ENCODE measurements at regions not wholly inside any gene's neighbourhood (a gene's known extent, or its start where the extent isn't known, plus 50 kb on each side); places are given as distances from the start of the nearest gene placed in this dataset.

DNA sequence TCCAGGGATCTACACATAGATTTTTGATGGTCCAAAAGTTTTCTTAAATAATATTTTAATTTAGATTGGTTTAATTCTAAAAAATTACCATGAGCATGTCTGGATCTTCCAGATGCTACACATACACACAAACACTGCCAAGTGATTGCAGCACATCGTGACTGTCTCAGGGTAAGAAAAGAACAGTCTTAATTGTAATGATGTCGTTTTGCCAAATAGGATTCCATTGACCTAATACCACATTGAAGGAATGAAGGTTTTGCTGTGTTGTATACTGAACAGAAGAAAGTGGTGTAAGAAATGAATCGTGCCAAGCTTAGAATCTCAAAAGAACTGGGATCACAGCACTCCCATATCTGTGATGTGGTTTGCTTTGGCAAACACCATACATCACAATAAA, 633.3 kb upstream of the CAMK1G start:
- Mint-ChIP-seq H3K9me3 (peaks cover 5% of the 10 kb centered on the region; the same call in 2 of the 3 replicates), H3K27ac (no peak overlapping the region), H3K27me3 (ENCODE audit: insufficient read depth, low read depth, poor library complexity) (peaks cover 3% of the 10 kb centered on the region), H3K36me3 (ENCODE audit: low read depth) (no peaks in the 10 kb centered on the region), H3K4me1 (no peaks in the 10 kb centered on the region; the same call in 2 of the 3 replicates), H3K4me3 (no peak overlapping the region)
- no peak overlapping the region for H2AFZ ChIP-seq
- no peak for DNase-seq (ENCODE audit: low spot score)
- peaks cover 3% of the 10 kb centered on the region; the same call in 1 of the 2 replicates for H3K36me3 ChIP-seq (ENCODE audit: insufficient read depth)
- H3K4me3 ChIP-seq = no peak overlapping the region
- no peak overlapping the region for H3K27ac ChIP-seq (ENCODE audit: low read depth)
- H3K4me1 ChIP-seq (ENCODE audit: insufficient read depth) = no peaks in the 10 kb centered on the region
- no peak for ATAC-seq
- H4K20me1 ChIP-seq (replicated peaks; ENCODE audit: insufficient read depth) = no peaks in the 10 kb centered on the region
- no peaks in the 10 kb centered on the region for H3K79me2 ChIP-seq (replicated peaks; ENCODE audit: insufficient read depth)
- H3K4me2 ChIP-seq = no peak overlapping the region
- TF ChIP-seq JUNB (IDR thresholded peaks at IDR 0.05; ENCODE audit: unreplicated experiment) (no peak), EZH2 (IDR thresholded peaks at IDR 0.05; ENCODE audit: low read depth, unreplicated experiment) (no peak), NANOG (IDR thresholded peaks at IDR 0.05; ENCODE audit: borderline replicate concordance) (no peak), EZH2phosphoT487 (IDR thresholded peaks at IDR 0.05; ENCODE audit: unreplicated experiment) (no peak)
- TF ChIP-seq, protein P1, sequence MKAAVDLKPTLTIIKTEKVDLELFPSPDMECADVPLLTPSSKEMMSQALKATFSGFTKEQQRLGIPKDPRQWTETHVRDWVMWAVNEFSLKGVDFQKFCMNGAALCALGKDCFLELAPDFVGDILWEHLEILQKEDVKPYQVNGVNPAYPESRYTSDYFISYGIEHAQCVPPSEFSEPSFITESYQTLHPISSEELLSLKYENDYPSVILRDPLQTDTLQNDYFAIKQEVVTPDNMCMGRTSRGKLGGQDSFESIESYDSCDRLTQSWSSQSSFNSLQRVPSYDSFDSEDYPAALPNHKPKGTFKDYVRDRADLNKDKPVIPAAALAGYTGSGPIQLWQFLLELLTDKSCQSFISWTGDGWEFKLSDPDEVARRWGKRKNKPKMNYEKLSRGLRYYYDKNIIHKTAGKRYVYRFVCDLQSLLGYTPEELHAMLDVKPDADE (IDR thresholded peaks at IDR 0.05) = no peak
- TF ChIP-seq, protein P2, sequence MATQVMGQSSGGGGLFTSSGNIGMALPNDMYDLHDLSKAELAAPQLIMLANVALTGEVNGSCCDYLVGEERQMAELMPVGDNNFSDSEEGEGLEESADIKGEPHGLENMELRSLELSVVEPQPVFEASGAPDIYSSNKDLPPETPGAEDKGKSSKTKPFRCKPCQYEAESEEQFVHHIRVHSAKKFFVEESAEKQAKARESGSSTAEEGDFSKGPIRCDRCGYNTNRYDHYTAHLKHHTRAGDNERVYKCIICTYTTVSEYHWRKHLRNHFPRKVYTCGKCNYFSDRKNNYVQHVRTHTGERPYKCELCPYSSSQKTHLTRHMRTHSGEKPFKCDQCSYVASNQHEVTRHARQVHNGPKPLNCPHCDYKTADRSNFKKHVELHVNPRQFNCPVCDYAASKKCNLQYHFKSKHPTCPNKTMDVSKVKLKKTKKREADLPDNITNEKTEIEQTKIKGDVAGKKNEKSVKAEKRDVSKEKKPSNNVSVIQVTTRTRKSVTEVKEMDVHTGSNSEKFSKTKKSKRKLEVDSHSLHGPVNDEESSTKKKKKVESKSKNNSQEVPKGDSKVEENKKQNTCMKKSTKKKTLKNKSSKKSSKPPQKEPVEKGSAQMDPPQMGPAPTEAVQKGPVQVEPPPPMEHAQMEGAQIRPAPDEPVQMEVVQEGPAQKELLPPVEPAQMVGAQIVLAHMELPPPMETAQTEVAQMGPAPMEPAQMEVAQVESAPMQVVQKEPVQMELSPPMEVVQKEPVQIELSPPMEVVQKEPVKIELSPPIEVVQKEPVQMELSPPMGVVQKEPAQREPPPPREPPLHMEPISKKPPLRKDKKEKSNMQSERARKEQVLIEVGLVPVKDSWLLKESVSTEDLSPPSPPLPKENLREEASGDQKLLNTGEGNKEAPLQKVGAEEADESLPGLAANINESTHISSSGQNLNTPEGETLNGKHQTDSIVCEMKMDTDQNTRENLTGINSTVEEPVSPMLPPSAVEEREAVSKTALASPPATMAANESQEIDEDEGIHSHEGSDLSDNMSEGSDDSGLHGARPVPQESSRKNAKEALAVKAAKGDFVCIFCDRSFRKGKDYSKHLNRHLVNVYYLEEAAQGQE (IDR thresholded peaks at IDR 0.05; ENCODE audit: unreplicated experiment) = no peak
- TF ChIP-seq, protein P3, sequence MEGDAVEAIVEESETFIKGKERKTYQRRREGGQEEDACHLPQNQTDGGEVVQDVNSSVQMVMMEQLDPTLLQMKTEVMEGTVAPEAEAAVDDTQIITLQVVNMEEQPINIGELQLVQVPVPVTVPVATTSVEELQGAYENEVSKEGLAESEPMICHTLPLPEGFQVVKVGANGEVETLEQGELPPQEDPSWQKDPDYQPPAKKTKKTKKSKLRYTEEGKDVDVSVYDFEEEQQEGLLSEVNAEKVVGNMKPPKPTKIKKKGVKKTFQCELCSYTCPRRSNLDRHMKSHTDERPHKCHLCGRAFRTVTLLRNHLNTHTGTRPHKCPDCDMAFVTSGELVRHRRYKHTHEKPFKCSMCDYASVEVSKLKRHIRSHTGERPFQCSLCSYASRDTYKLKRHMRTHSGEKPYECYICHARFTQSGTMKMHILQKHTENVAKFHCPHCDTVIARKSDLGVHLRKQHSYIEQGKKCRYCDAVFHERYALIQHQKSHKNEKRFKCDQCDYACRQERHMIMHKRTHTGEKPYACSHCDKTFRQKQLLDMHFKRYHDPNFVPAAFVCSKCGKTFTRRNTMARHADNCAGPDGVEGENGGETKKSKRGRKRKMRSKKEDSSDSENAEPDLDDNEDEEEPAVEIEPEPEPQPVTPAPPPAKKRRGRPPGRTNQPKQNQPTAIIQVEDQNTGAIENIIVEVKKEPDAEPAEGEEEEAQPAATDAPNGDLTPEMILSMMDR (conservative IDR thresholded peaks at IDR 0.05; ENCODE audit: low read depth in 2 of 2) = no peak
- 0 out of 2 replicates have a peak, but pooled peaks cover 8% of the 10 kb centered on the region for H3K9me2 ChIP-seq (ENCODE audit: insufficient read depth)
- no peaks in the 10 kb centered on the region for H3F3A ChIP-seq (replicated peaks; ENCODE audit: low read depth)
- H3K27me3 ChIP-seq (ENCODE audit: insufficient read depth) = no peaks in the 10 kb centered on the region

DNA sequence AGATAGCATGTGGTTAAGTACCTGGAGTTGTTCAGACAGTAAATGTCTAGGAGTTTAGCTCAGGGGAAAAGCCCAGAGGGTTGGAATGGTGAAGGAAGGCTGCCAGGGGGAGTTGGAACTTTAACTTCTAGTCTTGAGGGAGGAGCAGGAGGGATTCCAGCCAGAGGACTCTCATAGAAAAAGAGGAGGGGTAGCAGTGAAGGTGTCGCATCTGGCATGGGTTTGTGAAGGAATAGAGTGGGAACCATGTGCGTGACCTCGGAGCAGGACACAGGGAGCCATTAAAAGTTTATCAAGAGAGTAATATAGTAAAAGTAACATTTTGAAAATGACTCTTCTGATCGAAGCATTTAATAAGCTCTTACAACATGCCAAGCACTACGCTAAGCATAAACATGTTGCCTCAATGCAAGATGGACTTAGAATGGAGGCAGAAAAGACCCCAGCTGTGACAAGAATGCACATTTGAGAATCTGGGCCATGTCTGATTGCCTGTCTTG, 632.4 kb upstream of the CAMK1G start:
- no peaks in the 10 kb centered on the region for H3K4me1 ChIP-seq (ENCODE audit: insufficient read depth)
- no peak overlapping the region for H3K4me2 ChIP-seq
- Mint-ChIP-seq H3K4me1 (peaks cover 2% of the 10 kb centered on the region; the same call in 1 of the 3 replicates), H3K36me3 (ENCODE audit: low read depth) (no peaks in the 10 kb centered on the region), H3K9me3 (peaks cover 5% of the 10 kb centered on the region; the same call in 2 of the 3 replicates), H3K27me3 (ENCODE audit: insufficient read depth, low read depth, poor library complexity) (peaks cover 3% of the 10 kb centered on the region), H3K4me3 (no peak overlapping the region), H3K27ac (no peak overlapping the region)
- no peaks in the 10 kb centered on the region for H3K27me3 ChIP-seq (ENCODE audit: insufficient read depth)
- H3K27ac ChIP-seq (ENCODE audit: low read depth) = no peak overlapping the region
- H3K79me2 ChIP-seq (replicated peaks; ENCODE audit: insufficient read depth) = no peaks in the 10 kb centered on the region
- DNase-seq (ENCODE audit: low spot score) (no peak), ATAC-seq (no peak)
- no peak overlapping the region for H3K4me3 ChIP-seq
- H2AFZ ChIP-seq = no peak overlapping the region
- no peaks in the 10 kb centered on the region for H3F3A ChIP-seq (replicated peaks; ENCODE audit: low read depth)
- no peaks in the 10 kb centered on the region for H4K20me1 ChIP-seq (replicated peaks; ENCODE audit: insufficient read depth)
- peaks cover 3% of the 10 kb centered on the region; the same call in 1 of the 2 replicates for H3K36me3 ChIP-seq (ENCODE audit: insufficient read depth)
- TF ChIP-seq CREB1 (CRISPR knock-in tag; IDR thresholded peaks at IDR 0.05; ENCODE audit: low read depth) = no peak
- no peak for TF ChIP-seq EZH2phosphoT487 (IDR thresholded peaks at IDR 0.05; ENCODE audit: unreplicated experiment)
- H3K9me2 ChIP-seq (ENCODE audit: insufficient read depth) = peaks cover 13% of the 10 kb centered on the region; the same call in 1 of the 2 replicates

Data from GM23338 (cell line).